GM19239 (cell line): ENCODE measurements at regions not wholly inside any gene's neighbourhood (a gene's known extent, or its start where the extent isn't known, plus 50 kb on each side); places are given as distances from the start of the nearest gene placed in this dataset.
"Not testable (repeated sequence)": the region's sequence is repeated elsewhere in the genome, so short reads cannot be mapped to it uniquely, and the experiment has no call there.

Experiments used
- DNase-seq: peaks from one replicate; pipeline ENCODE4 v3.0.0; 2011; ENCODE audit warnings: low spot score; ENCODE audit not compliant: insufficient read length
- FAIRE-seq: peaks from 2 replicates; lab custom pipeline; 2011; peaks lifted over from hg19 to GRCh38; lab: Jason Lieb, UNC

- DNase-seq, FAIRE-seq: not testable (repeated sequence)
Observed at GRCh38 chr2:187610450-187610849, 56.2 kb upstream of the TFPI start.

- no peak for FAIRE-seq
Observed at GRCh38 chr2:187612857-187613256, 58.6 kb upstream of the TFPI start.

GRCh38 chr2:187614756-187615155 is 60.5 kb upstream of the TFPI start:
- FAIRE-seq (no peak), DNase-seq (no peak)

More at GRCh38 chr2:187612857-187613256, 58.6 kb upstream of the TFPI start:
- no peak for DNase-seq

- DNase-seq (no peak), FAIRE-seq (no peak)
Observed at GRCh38 chr2:187615364-187615763, 61.1 kb upstream of the TFPI start.

GRCh38 chr2:187615902-187616301 is 61.7 kb upstream of the TFPI start:
- FAIRE-seq (no peak), DNase-seq (no peak)

GRCh38 chr2:187617120-187617519 is 62.9 kb upstream of the TFPI start:
- no peak for FAIRE-seq
- no peak for DNase-seq

- no peak for FAIRE-seq
Observed at GRCh38 chr2:187617905-187618304, 63.7 kb upstream of the TFPI start.

GRCh38 chr2:187618813-187619212 is 64.6 kb upstream of the TFPI start:
- DNase-seq (no peak), FAIRE-seq (no peak)

More at GRCh38 chr2:187617905-187618304, 63.7 kb upstream of the TFPI start:
- no peak for DNase-seq

GRCh38 chr2:187627153-187627552 is 72.9 kb upstream of the TFPI start:
- no peak for FAIRE-seq
- DNase-seq = no peak

- FAIRE-seq, DNase-seq: not testable (repeated sequence)
Observed at GRCh38 chr2:187636731-187637391, 82.6 kb upstream of the TFPI start.

GRCh38 chr2:187637392-187637740 is 83.1 kb upstream of the TFPI start:
- DNase-seq, FAIRE-seq: not testable (repeated sequence)

- not testable (repeated sequence) for FAIRE-seq
Observed at GRCh38 chr2:187637771-187638170, 83.5 kb upstream of the TFPI start.

GRCh38 chr2:187638840-187639239 is 84.6 kb upstream of the TFPI start:
- DNase-seq = no peak
- FAIRE-seq = no peak

More at GRCh38 chr2:187637771-187638170, 83.5 kb upstream of the TFPI start:
- DNase-seq = not testable (repeated sequence)

- DNase-seq = no peak
- FAIRE-seq = no peak
Observed at GRCh38 chr2:187640926-187641510, 86.8 kb upstream of the TFPI start.

- DNase-seq (no peak), FAIRE-seq (no peak)
Observed at GRCh38 chr2:187642498-187642897, 88.3 kb upstream of the TFPI start.

- no peak for FAIRE-seq
- DNase-seq = no peak
Observed at GRCh38 chr2:187644486-187644885, 90.3 kb upstream of the TFPI start.

GRCh38 chr2:187644981-187645380 is 90.7 kb upstream of the TFPI start:
- DNase-seq = no peak
- FAIRE-seq = no peak

GRCh38 chr2:187646556-187646955 is 92.3 kb upstream of the TFPI start:
- no peak for FAIRE-seq

GRCh38 chr2:187654535-187654934 is 100.3 kb upstream of the TFPI start:
- FAIRE-seq (no peak), DNase-seq (no peak)

More at GRCh38 chr2:187646556-187646955, 92.3 kb upstream of the TFPI start:
- DNase-seq = no peak

GRCh38 chr2:187655001-187655400 is 100.8 kb upstream of the TFPI start:
- DNase-seq (no peak), FAIRE-seq (no peak)

GRCh38 chr2:187656123-187656522 is 101.9 kb upstream of the TFPI start:
- DNase-seq (no peak), FAIRE-seq (no peak)
